ENCODE measurements at regions not wholly inside any gene's neighbourhood (a gene's known extent, or its start where the extent isn't known, plus 50 kb on each side); places are given as distances from the start of the nearest gene placed in this dataset.

- Histone ChIP-seq H3K79me2 (ENCODE audit: insufficient read depth, low read length) (no peaks in the 10 kb centered on the region), H3K36me3 (replicated peaks in 1 of 2; ENCODE audit: control insufficient read depth in 1 of 2, insufficient read depth in 2 of 2, low read length in 2 of 2) (no peaks in the 10 kb centered on the region), H3K4me1 (ENCODE audit: insufficient read depth, low read length) (no peaks in the 10 kb centered on the region), H2AFZ (ENCODE audit: low read length) (no peak overlapping the region), H3K4me2 (ENCODE audit: low read depth, low read length) (no peak overlapping the region), H3K27ac (ENCODE audit: extremely low read length, insufficient read depth, low read length) (no peak overlapping the region), H3K27me3 (ENCODE audit: control insufficient read depth in 1 of 2, insufficient read depth in 2 of 2, low read length in 2 of 2) (no peaks in the 10 kb centered on the region; a peak in 1 of 5 replicates), H3K4me3 (replicated peaks in 1 of 3; ENCODE audit: insufficient read depth in 1 of 3, low read depth in 2 of 3, low read length in 3 of 3) (no peak overlapping the region), H4K20me1 (ENCODE audit: insufficient read depth, low read length) (no peaks in the 10 kb centered on the region), H3K9ac (ENCODE audit: insufficient read depth, low read depth, low read length) (no peak overlapping the region), H3K9me3 (ENCODE audit: low read length) (no peaks in the 10 kb centered on the region)
- in situ Hi-C loops (cut with HindIII; ENCODE audit: extremely low pct_ligation_motif_present, low pct_unique_long_range_greater_than_20kb), result no loop called here
- no TSS peak for BruUV-seq (replicated peaks)
- ChIA-PET POLR2A (no interaction called here), CTCF (ENCODE audit: low intra/inter-chr PET ratio, low total read pairs) (no interaction called here)
- ATAC-seq, result no peak
- TF ChIP-seq ZNF552 (CRISPR knock-in tag; IDR thresholded peaks at IDR 0.05; ENCODE audit: borderline replicate concordance) (no peak), REPIN1 (CRISPR knock-in tag; IDR thresholded peaks at IDR 0.05; ENCODE audit: borderline replicate concordance, low read depth) (no peak), RARA (CRISPR knock-in tag; IDR thresholded peaks at IDR 0.05) (no peak), BCL6 (CRISPR knock-in tag; IDR thresholded peaks at IDR 0.05) (no peak), FOXJ3 (CRISPR knock-in tag; IDR thresholded peaks at IDR 0.05; ENCODE audit: borderline replicate concordance) (no peak), ZNF609 (CRISPR knock-in tag; IDR thresholded peaks at IDR 0.05; ENCODE audit: borderline replicate concordance) (no peak), WIZ (CRISPR knock-in tag; IDR thresholded peaks at IDR 0.05) (no peak), CREM (IDR thresholded peaks at IDR 0.05) (no peak), CREM (CRISPR knock-in tag; IDR thresholded peaks at IDR 0.05) (no peak)
- FAIRE-seq, result no peak
- WGBS (ENCODE audit: low lambda C conversion rate), result 8% methylated on average over 1 of the region's 1 CpG
- intact Hi-C loops (cut with micrococcal nuclease; ENCODE audit: unreplicated experiment), result no loop called here
- no peak for DNase-seq (ENCODE audit: low spot score)
Observed at GRCh38 chr13:97555034-97555433, 121.1 kb downstream of the RAP2A start.
